Small intestine (tissue), 7 donors: ENCODE measurements at regions not wholly inside any gene's neighbourhood (a gene's known extent, or its start where the extent isn't known, plus 50 kb on each side); places are given as distances from the start of the nearest gene placed in this dataset.

Experiments
- DNase-seq, 2 donors: peaks; one replicate each; pipeline versions ENCODE4 v3.0.0 to v3.0.0-alpha.2; 2013
- FAIRE-seq: peaks from 2 replicates; lab custom pipeline; 2012; peaks lifted over from hg19 to GRCh38; lab: Jason Lieb, UNC
- H3K27ac ChIP-seq, 3 donors: one replicate each; pipeline ENCODE4 v1.5.1; 2013; ENCODE audit warnings: low read length in 2 of 3, mild to moderate bottlenecking in 2 of 3, control low read depth in 1 of 3, inconsistent platforms in 1 of 3, low read depth in 1 of 3, moderate library complexity in 1 of 3
- H3K27me3 ChIP-seq, 3 donors: one replicate each; pipeline ENCODE4 v1.6.1; 2013; ENCODE audit warnings: low read length in 3 of 3, inconsistent platforms in 1 of 3; ENCODE audit not compliant: control insufficient read depth in 3 of 3, insufficient read depth in 3 of 3
- H3K36me3 ChIP-seq, 3 donors: one replicate each; pipeline ENCODE4 v1.6.1; 2013; ENCODE audit warnings: low read length in 3 of 3, inconsistent platforms in 1 of 3, low read depth in 1 of 3, mild to moderate bottlenecking in 1 of 3, moderate library complexity in 1 of 3; ENCODE audit not compliant: control insufficient read depth in 3 of 3, insufficient read depth in 2 of 3
- H3K4me1 ChIP-seq, 3 donors: one replicate each; pipeline ENCODE4 v1.6.1; 2013; ENCODE audit warnings: low read length in 2 of 3, inconsistent platforms in 1 of 3, low read depth in 1 of 3, mild to moderate bottlenecking in 1 of 3, moderate library complexity in 1 of 3; ENCODE audit not compliant: control insufficient read depth in 3 of 3, insufficient read depth in 2 of 3
- H3K4me3 ChIP-seq, 3 donors: one replicate each; pipeline ENCODE4 v1.5.1; 2013; ENCODE audit warnings: low read length in 3 of 3, control low read depth in 1 of 3, inconsistent platforms in 1 of 3, low read depth in 1 of 3, mild to moderate bottlenecking in 1 of 3, moderate library complexity in 1 of 3
- H3K9me3 ChIP-seq, 2 donors: one replicate each; pipeline ENCODE4 v1.6.1; 2013; ENCODE audit warnings: low read depth in 1 of 2, low read length in 1 of 2; ENCODE audit not compliant: control insufficient read depth in 2 of 2, insufficient read depth in 1 of 2
- WGBS, 3 donors: extraction: QIAGEN DNeasy Blood & Tissue Kit; methylation state at CpG; one replicate each; pipeline ENCODE4 v1.1.7; 2013; 5-methylcytosine and 5-hydroxymethylcytosine counted together
- donor health status: healthy with polysubstance abuse.
- donor health status: control.
- donor health status: control.
- donor health status: Bipolar disorder and iron deficiency.
- donor health status: healthy.

DNA sequence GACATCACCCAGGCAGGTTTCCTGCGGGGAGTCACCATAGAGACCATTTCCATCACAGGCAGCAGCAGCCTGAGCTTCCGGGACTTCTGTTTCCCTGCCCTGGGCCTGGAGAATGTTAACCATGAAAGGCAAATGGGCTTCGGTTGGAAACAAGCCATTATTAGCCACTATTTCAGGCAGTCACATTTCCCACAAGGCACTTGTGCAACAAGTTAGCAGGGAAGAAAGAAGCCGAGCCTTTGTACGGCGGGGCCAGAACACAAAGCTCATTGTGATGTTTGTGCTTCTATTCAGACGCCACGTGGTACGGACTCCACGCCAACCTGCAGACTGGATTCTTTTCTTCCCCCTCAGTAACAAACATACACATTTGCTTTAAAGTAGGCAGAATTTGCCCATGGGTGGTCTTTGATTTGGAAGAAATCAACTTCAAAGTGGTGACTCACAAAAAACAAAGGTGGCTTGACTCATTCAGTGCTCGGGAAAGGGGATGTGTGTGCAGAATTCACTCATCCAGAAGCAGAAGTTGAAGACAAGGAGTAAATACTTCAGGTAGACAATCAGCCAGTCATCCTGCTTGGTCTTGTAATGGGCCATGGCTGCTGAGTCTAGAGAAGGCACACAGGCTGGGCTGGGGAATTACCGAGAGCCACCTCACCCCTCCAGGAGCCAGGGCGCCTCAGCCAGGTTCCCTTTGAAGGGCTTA lies 154.2 kb upstream of the PRMT8 start:
- no peak overlapping the region for H3K27ac ChIP-seq
- H3K27me3 ChIP-seq, result peaks cover 0 to under 1% (median 0%) of the 10 kb centered on the region in 3 donors
- H3K36me3 ChIP-seq, result no peaks in the 10 kb centered on the region
- WGBS, 3 donors, result 53 to 57% (median 56%) methylated on average over 13 of the region's 13 CpGs
- FAIRE-seq (no peak), DNase-seq (peak in 1 of 2 donors; percentile 13)
- H3K4me3 ChIP-seq, result no peak overlapping the region
- no peaks in the 10 kb centered on the region for H3K9me3 ChIP-seq
- no peaks in the 10 kb centered on the region for H3K4me1 ChIP-seq

DNA sequence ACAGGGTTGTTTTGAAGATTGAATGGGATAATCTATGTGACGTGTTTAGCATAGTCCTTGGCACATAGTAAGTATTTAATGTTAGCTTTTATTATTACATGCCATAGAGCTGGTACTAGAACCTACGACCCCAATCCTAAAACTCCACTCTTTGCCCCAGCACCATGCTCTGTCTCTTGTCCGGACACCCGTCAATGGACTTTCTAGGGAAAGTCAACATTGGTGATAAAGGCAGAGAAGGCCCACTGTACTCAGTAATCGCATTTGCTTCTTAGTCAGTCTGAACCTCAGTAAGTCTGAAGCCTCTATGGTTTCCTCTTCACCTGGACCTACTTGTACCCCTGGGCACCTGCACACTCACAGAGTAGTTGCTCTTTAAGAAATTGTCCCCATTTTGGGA lies 153.1 kb upstream of the PRMT8 start:
- WGBS, 3 donors, result 75 to 91% (median 84%) methylated on average over 5 of the region's 5 CpGs
- Histone ChIP-seq H3K27ac (no peak overlapping the region), H3K4me3 (no peak overlapping the region), H3K27me3 (peaks cover 0 to 6% (median 4%) of the 10 kb centered on the region in 3 donors), H3K36me3 (no peaks in the 10 kb centered on the region), H3K4me1 (no peaks in the 10 kb centered on the region), H3K9me3 (no peaks in the 10 kb centered on the region)
- FAIRE-seq, result no peak
- no peak for DNase-seq

DNA sequence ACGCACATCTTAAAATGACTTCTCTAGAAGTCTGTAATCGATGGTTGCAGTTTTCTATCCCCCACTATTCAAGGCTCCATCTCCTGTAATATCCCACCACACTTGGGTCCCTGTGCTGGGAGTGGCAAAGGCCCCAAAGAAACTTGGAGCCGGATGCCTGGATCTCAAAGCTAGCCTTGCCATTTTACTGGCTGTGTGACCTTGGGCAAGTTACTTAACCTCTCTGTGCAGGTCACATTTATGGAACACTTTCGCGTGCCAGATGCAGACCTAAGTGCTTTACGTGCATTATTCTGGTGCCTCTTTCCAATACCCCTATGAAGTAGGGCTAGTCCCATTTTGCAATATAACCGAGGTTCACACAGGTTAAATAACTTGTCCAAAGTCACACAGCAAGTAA lies 151.8 kb upstream of the PRMT8 start:
- Histone ChIP-seq H3K4me3 (no peak overlapping the region), H3K27ac (no peak overlapping the region), H3K9me3 (no peaks in the 10 kb centered on the region), H3K27me3 (peaks cover 0 to 6% (median 4%) of the 10 kb centered on the region in 3 donors), H3K4me1 (no peaks in the 10 kb centered on the region), H3K36me3 (no peaks in the 10 kb centered on the region)
- FAIRE-seq (no peak), DNase-seq (no peak)
- WGBS, 3 donors, result 86 to 95% (median 89%) methylated on average over 7 of the region's 7 CpGs

DNA sequence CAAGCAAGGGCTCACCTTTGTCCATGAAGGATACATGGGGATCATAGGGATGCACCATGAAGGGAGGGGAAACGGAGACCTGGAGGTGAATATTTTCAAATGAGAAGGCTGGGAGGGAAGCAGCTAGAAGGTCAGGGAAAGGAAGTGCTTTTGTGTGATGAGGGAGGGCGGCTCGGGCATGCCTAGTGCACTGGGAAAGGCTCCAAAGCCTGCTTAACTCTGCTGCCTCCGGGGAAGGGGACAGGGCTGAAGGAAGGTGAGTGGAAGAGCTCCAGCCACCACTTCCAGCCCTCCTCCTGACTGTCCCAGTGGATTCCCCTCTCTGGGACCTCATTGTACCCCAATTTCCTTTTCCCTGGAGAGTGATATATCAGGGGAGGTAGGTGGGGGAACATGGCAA lies 149.4 kb upstream of the PRMT8 start:
- no peaks in the 10 kb centered on the region for H3K36me3 ChIP-seq
- peaks cover 0 to 7% (median 6%) of the 10 kb centered on the region in 3 donors for H3K27me3 ChIP-seq
- no peak overlapping the region for H3K27ac ChIP-seq
- no peaks in the 10 kb centered on the region for H3K9me3 ChIP-seq
- no peak for DNase-seq
- FAIRE-seq, result no peak
- 24 to 39% (median 31%) methylated on average over 4 of the region's 4 CpGs for WGBS, 3 donors
- H3K4me1 ChIP-seq, result no peaks in the 10 kb centered on the region
- no peak overlapping the region for H3K4me3 ChIP-seq

DNA sequence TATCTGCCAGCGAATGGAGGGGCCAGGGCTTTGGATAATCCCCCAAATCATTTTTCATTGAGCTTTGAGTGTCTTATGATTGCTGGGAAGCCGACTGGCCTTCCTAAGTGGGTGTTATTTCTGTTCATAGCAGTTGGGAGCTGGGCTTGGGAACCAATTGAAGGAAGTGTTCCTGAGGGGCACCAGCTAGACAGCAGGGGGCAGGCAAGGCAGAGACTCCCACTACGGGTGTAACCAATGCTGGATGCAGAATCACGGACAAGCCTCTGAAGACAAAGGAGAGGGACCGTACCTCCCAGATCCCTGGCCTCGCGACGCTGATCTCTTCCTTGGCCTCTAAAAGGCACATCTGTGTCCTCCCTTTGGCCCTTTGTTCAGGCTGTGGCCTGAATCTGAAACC lies 149.0 kb upstream of the PRMT8 start:
- H3K4me1 ChIP-seq, result no peaks in the 10 kb centered on the region
- FAIRE-seq, result no peak

DNA sequence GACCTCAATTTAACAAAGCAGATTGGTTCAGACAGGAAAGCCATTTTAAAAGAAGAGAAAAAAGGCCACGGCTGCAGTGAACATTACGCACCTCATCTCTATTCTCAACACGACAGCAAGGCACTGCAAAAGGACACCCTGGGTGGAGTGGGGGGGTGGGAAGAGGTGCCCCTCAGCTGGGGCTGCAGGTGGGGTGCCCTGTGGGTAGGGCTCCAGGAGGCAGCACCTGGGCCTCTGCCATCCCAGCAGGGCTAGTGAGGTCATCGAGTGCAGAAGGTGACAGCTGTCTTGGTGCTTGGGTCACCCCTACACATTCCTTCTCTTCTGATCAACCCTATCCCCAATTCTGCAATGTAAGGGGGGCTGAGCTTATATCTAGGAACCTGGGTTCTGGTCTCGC lies 142.9 kb upstream of the PRMT8 start:
- FAIRE-seq (no peak), DNase-seq (no peak)
- no peaks in the 10 kb centered on the region for H3K4me1 ChIP-seq
- WGBS, 3 donors, result 84 to 90% (median 85%) methylated on average over 3 to 5 of the region's 5 CpGs
- peaks cover 0 to 3% (median 0%) of the 10 kb centered on the region in 3 donors for H3K27me3 ChIP-seq
- H3K36me3 ChIP-seq, result no peaks in the 10 kb centered on the region
- H3K4me3 ChIP-seq, result no peak overlapping the region
- no peak overlapping the region for H3K27ac ChIP-seq
- H3K9me3 ChIP-seq, result no peaks in the 10 kb centered on the region

More for the DNA sequence above, 149.0 kb upstream of the PRMT8 start:
- DNase-seq, result peak in 1 of 2 donors; percentile 45
- Histone ChIP-seq H3K36me3 (no peaks in the 10 kb centered on the region), H3K27ac (no peak overlapping the region), H3K9me3 (no peaks in the 10 kb centered on the region), H3K27me3 (peaks cover 0 to 7% (median 6%) of the 10 kb centered on the region in 3 donors), H3K4me3 (no peak overlapping the region)
- 14 to 29% (median 15%) methylated on average over 8 of the region's 8 CpGs for WGBS, 3 donors

DNA sequence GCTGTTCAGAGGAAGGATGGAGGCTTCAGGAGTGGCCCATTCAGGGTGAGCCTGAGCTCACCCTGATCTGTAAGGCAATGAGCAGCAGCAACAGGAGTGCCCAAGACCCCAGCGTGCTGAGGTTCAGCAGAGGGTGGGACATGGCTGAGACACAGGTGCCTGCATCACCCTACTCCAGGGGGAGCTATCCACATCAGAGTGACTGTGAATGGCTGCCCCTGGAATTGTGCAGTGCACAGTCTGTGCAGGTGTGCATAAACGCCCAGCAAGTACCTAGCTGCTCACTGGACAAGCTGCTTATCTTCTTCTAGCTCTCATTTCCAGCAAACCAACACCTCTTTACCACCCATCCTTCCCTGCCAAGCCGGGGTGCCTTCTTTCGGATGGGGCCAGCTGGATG lies 140.6 kb upstream of the PRMT8 start:
- no peak overlapping the region for H3K4me3 ChIP-seq
- FAIRE-seq (no peak), DNase-seq (no peak)
- peaks cover 0 to 6% (median 0%) of the 10 kb centered on the region in 3 donors for H3K27me3 ChIP-seq
- H3K4me1 ChIP-seq, result no peaks in the 10 kb centered on the region
- no peak overlapping the region for H3K27ac ChIP-seq
- WGBS, 3 donors, result 40 to 70% (median 55%) methylated on average over 4 of the region's 4 CpGs
- no peaks in the 10 kb centered on the region for H3K36me3 ChIP-seq
- no peaks in the 10 kb centered on the region for H3K9me3 ChIP-seq

DNA sequence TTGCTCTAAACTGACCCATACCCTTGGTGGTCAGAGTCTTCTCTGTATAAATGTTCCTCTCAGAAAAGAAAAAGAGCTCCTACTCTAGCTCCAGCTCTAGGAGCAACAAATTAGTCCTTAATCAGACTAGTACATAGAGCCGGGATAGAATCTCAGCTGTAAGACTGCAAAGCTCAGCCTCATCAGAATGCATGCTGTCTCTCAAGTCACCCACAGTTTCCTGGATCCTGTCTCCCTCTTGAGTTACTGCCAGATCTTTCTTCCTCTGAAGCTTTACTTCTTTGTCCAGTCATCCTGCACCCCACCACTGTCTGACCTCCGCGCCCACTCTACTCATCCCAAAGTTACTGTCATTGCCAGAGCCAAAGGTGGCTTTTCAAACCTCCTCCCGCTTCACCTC lies 139.3 kb upstream of the PRMT8 start:
- no peak for DNase-seq
- H3K36me3 ChIP-seq, result no peaks in the 10 kb centered on the region
- no peaks in the 10 kb centered on the region for H3K4me1 ChIP-seq
- FAIRE-seq, result no peak
- no peak overlapping the region for H3K4me3 ChIP-seq
- 76 to 87% (median 81%) methylated on average over 3 to 4 of the region's 4 CpGs for WGBS, 3 donors
- H3K9me3 ChIP-seq, result peaks cover 0 to 2% of the 10 kb centered on the region in 2 donors
- H3K27me3 ChIP-seq, result peaks cover 0 to 5% (median 0%) of the 10 kb centered on the region in 3 donors
- H3K27ac ChIP-seq, result no peak overlapping the region

DNA sequence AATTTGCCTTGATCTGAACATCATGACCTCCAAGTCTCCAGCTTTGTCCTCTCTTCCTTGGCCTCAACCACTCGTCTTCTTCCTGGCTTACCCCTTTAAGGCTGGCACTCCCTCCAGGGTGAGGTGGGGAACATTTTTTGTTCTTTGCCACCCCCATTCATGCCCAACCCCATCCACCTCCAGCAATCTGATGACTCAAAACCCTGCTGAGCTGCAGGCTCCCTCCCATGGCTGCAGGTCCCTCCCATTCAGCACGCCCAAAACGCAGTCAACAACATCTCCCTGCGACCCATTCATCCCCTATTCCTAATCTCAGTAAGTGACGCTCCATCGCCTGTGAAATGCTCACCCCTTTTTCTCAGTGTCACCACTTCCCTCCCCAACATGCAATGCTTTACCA lies 138.8 kb upstream of the PRMT8 start:
- H3K4me3 ChIP-seq, result no peak overlapping the region
- peaks cover 0 to 2% of the 10 kb centered on the region in 2 donors for H3K9me3 ChIP-seq
- FAIRE-seq (no peak), DNase-seq (no peak)
- H3K36me3 ChIP-seq, result no peaks in the 10 kb centered on the region
- no peak overlapping the region for H3K27ac ChIP-seq
- H3K4me1 ChIP-seq, result no peaks in the 10 kb centered on the region
- WGBS, 3 donors, result 74 to 82% (median 77%) methylated on average over 6 of the region's 6 CpGs
- peaks cover 0 to 5% (median 0%) of the 10 kb centered on the region in 3 donors for H3K27me3 ChIP-seq
